HG03135 (cell line): ENCODE measurements at regions not wholly inside any gene's neighbourhood (a gene's known extent, or its start where the extent isn't known, plus 50 kb on each side); places are given as distances from the start of the nearest gene placed in this dataset.
A peak's percentile ranks its signal among the peaks of the same experiment; 100 is the strongest.
"Not testable (repeated sequence)": the region's sequence is repeated elsewhere in the genome, so short reads cannot be mapped to it uniquely, and the experiment has no call there.

Experiments used
- ATAC-seq: cut with Tn5 transposase; IDR thresholded peaks from one replicate; pipeline ENCODE4 v1.9.1; 2021; ENCODE audit warnings: mild to moderate bottlenecking, moderate library complexity; ENCODE audit not compliant: unreplicated experiment

GRCh38 chr13:91053318-91054065 is 294.0 kb upstream of the MIR17HG start:
- no peak for ATAC-seq

GRCh38 chr13:91054902-91055301 is 292.6 kb upstream of the MIR17HG start:
- no peak for ATAC-seq

- peak; percentile 77 for ATAC-seq
Measured at GRCh38 chr13:91056746-91057145, 290.7 kb upstream of the MIR17HG start.

- not testable (repeated sequence) for ATAC-seq
Measured at GRCh38 chr13:91057507-91057906, 290.0 kb upstream of the MIR17HG start.

- ATAC-seq = no peak
Measured at GRCh38 chr13:91058066-91058465, 289.4 kb upstream of the MIR17HG start.

- no peak for ATAC-seq
Measured at GRCh38 chr13:91058919-91059318, 288.6 kb upstream of the MIR17HG start.

GRCh38 chr13:91066745-91067144 is 280.7 kb upstream of the MIR17HG start:
- ATAC-seq = no peak

GRCh38 chr13:91072486-91072885 is 275.0 kb upstream of the MIR17HG start:
- no peak for ATAC-seq

- ATAC-seq = no peak
Measured at GRCh38 chr13:91074091-91074490, 273.4 kb upstream of the MIR17HG start.

- ATAC-seq = no peak
Measured at GRCh38 chr13:91076830-91077229, 270.7 kb upstream of the MIR17HG start.

- ATAC-seq = no peak
Measured at GRCh38 chr13:91078093-91078679, 269.3 kb upstream of the MIR17HG start.

GRCh38 chr13:91079176-91079575 is 268.3 kb upstream of the MIR17HG start:
- no peak for ATAC-seq

- ATAC-seq = no peak
Measured at GRCh38 chr13:91085127-91085526, 262.4 kb upstream of the MIR17HG start.

- no peak for ATAC-seq
Measured at GRCh38 chr13:91086936-91087716, 260.4 kb upstream of the MIR17HG start.

- ATAC-seq = no peak
Measured at GRCh38 chr13:91097269-91097668, 250.2 kb upstream of the MIR17HG start.

GRCh38 chr13:91099877-91100276 is 247.6 kb upstream of the MIR17HG start:
- no peak for ATAC-seq

GRCh38 chr13:91100944-91101343 is 246.5 kb upstream of the MIR17HG start:
- ATAC-seq = no peak

GRCh38 chr13:91101381-91101780 is 246.1 kb upstream of the MIR17HG start:
- ATAC-seq = no peak

- ATAC-seq = no peak
Measured at GRCh38 chr13:91105270-91105669, 242.2 kb upstream of the MIR17HG start.

- ATAC-seq = no peak
Measured at GRCh38 chr13:91106565-91106964, 240.9 kb upstream of the MIR17HG start.

- no peak for ATAC-seq
Measured at GRCh38 chr13:91108315-91108714, 239.2 kb upstream of the MIR17HG start.
